Skin of body (tissue), 1 donor: ENCODE measurements at regions not wholly inside any gene's neighbourhood (a gene's known extent, or its start where the extent isn't known, plus 50 kb on each side); places are given as distances from the start of the nearest gene placed in this dataset.

ENCODE experiments used
- DNase-seq: peaks from one replicate; lab custom pipeline; 2025; lab: John Stamatoyannopoulos, UW

GRCh38 chr11:86726770-86727504 is 54.5 kb upstream of the ME3 start:
- no peak for DNase-seq

DNA sequence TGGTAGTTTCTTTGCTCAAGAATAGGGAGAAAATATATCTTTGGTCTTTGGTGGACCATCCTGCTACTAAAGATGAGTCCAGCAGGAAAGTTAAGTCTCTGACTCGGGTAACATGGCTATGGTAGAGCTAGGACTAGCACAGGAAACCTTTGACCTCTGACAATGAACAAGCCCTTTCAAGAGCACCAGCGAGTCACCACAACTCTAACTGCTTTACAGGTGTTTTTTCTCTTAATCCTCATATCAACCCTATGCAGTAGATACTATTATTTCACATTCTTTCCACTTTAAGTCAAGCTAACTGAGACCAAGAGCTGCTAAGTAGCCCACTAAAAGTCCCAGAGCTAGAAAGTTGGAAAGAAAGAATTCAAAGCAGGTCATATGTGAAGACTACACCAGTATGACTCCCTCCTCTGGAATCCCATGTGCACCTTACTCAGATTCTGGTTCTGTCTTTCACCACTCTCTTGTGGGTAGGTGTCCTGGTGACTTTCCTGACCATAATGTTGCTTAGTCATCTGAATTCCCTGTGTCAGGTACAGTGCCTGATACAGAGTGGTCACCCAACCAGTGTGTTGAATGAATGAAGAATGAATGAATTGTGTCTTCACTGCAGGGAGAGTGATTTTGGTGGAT is 53.8 kb upstream of the ME3 start:
- DNase-seq: no peak

DNA sequence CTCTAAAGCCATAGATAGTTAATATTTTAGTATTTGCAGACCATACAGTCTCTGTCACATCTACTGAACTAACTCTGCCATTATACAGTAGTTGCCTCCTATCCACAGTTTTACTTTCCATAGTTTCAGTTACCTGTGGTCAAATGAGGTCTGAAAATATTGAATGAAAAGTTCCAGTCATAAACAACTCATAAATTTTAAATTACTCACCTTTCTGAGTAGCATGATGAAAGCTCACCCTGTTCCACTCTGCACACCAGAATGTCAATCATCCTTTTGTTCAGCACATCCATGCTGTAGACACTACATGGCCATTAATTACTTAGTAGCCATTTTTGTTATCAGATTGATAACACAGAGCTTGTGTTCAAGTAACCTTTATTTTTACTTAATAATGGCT is 51.7 kb upstream of the ME3 start:
- no peak for DNase-seq

DNA sequence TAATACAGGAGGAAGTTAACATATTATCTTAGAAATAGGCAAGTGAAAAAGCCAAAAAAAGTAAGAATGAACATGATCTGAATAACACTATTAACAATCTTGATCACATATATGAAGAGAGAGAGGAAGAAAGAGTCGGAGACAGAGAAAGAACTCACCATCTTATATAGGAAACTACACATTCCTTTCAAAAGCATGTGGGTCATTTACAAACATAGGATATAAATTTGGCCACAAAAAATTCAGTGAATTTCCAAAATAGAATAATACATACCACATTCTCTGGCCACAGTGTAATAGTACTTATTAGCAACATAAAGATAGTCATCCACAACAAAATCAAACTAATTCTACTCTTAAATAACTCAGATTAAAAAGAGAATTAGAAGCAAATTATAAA is 50.9 kb upstream of the ME3 start:
- DNase-seq: no peak

- no peak for DNase-seq
Observed at GRCh38 chr11:86722748-86723147, 50.3 kb upstream of the ME3 start.
